HG03469 (cell line): ENCODE measurements at regions not wholly inside any gene's neighbourhood (a gene's known extent, or its start where the extent isn't known, plus 50 kb on each side); places are given as distances from the start of the nearest gene placed in this dataset.
"Not testable (repeated sequence)": the region's sequence is repeated elsewhere in the genome, so short reads cannot be mapped to it uniquely, and the experiment has no call there.

Experiments used
- ATAC-seq: cut with Tn5 transposase; IDR thresholded peaks from one replicate; pipeline ENCODE4 v1.9.1; 2021; ENCODE audit warnings: mild to moderate bottlenecking, moderate library complexity, moderate number of reproducible peaks; ENCODE audit not compliant: unreplicated experiment

DNA sequence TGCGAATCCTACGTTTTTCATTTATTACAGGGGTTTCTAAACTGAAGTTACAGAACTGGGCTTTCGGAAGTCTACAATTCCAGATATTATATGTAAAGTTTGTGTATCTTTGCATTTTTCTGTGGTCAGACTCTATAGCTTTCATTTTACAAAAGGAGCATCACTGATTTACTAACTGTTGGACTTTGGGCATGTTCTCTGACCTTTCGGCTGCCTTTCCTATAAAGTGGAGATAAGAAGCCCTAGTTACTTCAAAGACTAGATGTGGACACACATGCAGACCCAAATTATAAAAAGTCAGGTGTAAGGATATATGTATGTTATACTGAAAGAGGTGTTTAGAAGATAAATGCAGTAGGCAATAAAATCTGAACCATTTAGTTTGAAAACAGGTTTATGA, 126.6 kb upstream of the PRKCQ start:
- no peak for ATAC-seq

DNA sequence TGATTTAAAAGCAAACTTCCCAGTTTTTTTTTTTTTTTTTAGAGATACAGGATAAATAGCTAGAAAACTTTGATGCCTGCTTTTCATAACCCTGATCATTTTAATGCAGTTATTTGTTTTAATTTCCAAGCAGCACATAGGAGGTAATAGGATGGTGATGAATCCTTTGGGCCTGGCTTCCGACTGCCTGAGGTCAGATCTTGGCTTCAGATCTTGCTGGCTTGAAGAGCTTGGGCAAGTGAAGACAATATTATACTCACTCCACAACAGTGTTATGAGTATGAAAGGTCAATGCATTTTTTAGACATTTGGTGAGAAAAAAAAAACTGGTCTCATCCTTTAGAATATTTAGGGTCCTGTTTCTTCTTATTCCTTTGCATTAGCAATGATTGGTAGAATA, 124.8 kb upstream of the PRKCQ start:
- no peak for ATAC-seq

DNA sequence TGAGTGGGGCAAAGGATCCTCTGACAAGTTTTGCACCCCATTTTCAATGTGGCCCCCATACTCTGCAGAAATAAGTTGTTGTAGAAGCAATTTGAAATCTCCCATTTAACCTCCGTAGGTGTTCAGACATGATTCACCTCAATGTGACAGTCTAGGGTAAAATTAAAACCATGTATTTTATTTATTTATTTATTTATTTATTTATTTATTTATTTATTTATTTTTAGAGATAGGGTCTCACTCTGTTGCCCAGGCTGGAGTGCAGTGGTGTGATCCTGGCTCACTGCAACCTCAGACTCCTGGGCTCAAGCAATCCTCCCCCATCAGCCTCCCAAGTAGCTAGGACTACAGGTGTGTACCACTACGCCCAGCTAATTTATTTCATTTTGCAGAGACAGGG, 122.8 kb upstream of the PRKCQ start:
- ATAC-seq, result not testable (repeated sequence)

DNA sequence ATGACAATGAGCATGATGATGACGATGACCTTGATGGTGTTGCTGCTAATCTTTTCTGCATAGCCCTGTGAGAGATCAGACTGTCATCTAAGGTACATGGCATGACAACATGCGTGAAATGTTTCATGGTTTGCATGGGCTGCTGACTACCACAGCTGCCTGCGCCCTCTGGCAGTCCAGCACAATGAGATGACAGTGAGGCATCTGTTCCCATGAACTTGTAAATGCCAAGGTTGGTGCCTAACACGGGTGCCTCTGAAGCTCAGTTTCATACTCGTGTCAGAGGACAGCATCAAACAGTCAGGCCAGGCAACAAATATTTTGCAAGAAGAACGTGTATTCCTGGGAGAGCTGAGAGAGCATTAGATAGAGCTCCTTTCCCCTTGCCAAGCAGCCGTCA, 122.0 kb upstream of the PRKCQ start:
- ATAC-seq, result no peak

DNA sequence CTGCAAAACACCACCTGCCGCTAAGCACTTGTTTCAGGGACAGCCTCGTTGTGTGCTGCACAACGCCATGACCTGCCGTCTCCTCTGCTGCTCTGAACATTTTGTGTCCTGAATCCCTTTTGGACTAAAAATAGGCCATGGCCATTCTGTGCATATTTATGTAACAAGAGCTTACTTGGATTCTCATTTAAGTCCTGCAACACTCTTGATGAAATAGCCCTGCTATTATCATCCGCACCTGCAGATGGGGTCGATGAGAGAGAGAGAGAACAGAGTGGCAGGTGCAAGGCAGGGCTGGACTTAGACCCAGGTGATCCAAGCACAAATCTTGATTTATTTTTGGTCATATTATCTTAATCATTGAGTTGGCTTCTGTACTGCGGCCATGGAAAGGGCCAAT, 121.2 kb upstream of the PRKCQ start:
- ATAC-seq, result no peak

DNA sequence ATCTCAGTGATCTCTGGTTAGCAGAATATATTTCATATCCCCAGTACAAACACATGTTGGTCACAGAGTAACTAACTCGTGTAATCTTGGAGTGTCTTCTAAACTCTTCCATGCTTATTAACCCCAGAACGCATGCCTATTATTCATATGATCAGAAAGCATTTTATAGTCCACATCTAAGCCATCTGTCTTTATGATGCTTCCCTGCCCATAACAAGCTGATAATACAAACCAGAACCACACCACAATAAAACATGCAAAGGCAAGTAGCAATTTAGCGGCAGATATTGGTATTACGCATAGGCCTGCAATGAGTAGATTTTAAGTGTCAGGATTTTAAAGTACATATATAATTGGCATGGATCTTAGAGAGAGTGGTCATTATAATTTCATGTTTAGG, 120.0 kb upstream of the PRKCQ start:
- no peak for ATAC-seq

DNA sequence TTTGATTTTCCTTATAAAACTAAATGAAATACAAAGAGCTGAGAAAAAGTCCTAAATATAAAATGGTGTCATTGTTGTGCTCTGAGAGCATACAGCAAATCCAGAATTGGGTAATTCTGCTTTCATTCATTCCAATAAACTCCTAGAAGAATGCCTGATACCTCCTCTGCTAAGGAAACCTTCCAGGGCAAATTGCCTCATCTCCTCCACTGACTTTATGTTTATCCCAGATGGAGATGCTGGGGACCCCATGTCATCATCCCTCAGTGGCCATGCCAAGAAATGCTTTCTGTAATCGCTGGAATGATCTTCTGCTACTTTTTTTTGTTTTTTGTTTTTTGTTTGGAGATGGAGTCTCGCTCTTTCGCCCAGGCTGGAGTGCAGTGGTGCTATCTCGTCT, 119.3 kb upstream of the PRKCQ start:
- no peak for ATAC-seq

DNA sequence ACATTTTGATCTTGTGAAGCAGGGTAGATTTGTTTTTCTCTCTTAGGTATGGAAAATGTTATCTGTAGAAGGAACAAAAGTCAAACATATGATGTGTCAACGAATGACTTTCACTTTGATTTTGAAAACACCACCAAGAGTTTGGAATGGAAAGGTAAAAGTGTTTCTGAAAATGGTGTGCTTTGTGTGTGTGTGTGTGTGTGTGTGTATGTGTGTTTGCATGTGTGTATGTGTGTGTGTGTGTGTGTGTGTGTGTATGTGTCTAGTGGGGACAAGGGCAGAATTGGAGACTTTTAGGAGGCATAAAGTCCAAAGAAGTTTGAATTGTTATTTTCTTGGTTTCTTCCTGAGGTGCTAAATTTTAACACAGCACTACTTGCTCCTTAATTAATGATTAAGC, 115.4 kb upstream of the PRKCQ start:
- no peak for ATAC-seq

DNA sequence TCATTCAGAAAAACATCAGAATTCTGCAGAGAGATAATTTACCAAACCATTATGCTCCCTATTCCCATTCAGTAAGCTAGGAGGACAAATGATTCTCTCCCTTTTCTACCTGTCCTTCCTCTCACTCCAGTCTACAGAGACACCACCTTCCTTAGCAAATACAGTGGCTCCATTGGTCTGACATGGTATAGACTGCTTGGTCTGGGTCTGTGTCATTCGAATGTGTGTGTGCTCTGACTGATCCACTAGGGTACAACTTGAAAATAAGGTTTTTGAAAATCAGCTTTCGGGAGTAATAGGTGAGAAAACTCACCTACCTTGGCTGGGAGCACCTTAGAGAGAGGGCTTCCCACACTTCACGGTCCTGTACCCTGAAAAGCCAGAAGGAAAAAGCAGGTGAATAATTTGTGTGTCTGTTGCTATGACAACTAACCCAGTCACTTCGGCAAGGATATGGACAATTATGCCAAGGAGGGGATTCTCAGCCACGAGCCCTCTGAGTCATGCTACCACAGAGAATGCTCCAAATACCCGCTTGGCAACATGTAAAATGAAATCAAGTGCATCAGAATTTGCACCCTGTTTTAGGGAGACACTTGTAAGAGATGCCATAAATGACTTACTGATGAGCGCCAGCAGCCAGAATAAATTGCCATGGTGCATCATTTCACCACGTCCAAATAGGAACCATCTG, 114.5 kb upstream of the PRKCQ start:
- ATAC-seq, result no peak

DNA sequence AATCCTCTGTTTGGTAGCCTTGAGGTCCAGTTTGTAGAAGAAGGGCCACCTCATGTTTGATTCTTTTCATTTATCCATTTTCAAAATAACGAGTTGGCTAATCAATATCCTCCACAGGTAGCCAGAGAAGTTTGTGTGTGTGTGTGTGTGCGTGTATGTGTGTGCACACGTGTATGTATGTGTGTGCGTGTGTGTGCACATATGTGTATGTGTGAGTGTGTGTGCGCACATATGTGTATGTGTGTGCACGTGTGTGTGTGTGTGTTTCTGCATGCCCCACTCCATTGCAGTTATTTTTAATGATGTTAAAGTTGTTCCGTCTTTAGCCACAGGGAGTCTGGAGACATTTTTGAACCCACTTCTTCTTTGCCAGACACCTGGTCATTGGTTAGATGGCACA, 112.8 kb upstream of the PRKCQ start:
- no peak for ATAC-seq

DNA sequence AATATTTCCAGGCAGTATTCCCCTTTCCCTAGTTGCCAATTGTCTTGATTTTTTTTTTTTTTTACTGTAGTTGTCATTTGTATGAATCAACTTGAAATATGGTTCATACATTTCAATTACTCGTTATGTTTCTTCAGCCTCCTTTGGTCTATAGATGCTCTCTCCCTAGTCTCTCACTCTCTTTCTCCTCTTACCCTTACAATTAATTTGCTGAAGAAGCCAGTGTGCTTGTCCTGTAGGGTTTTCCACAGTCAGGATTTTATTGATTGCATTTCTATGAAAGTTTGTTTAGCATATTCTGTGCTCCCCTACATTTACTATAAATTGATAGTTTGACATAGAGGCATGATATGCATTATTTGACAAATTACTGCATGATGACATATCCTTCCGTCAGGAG, 112.0 kb upstream of the PRKCQ start:
- ATAC-seq, result no peak

DNA sequence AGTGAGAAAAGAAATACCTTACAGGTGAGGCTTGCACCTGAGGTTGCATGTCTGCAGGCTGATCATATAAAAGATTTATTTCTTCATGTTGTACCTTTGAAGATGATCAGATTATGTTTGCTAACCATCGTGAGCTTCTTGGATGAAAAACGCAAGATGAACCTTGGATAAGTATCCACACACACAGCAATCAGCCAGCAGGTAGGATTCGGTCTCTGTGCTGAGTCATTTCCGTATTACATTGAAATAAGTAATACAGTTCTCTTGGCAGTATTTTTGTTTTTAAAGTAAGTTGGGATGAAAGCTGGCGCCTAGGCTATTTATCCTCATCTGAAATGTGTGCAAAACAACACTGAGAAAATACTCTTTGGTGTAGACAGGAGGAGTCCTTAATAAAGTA, 109.0 kb upstream of the PRKCQ start:
- ATAC-seq, result no peak

DNA sequence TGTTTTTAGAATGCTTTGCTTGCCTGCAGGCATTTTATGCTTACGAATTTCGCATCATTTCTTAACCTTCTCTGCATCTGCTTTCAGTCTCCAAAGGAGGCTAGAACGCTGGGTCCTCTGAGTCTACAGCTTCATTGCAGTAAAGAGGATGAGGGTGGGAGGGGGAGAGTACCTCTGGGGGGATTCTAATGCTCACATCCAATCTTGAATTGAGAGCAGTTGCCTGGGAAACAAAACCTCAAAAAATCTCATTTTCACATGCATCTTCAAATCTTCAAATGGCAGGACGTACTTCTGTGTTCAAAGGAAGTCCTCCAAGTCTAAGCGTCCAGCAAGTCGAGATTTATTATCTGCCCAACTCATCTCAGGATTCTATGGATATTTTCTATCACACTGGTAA, 100.7 kb upstream of the PRKCQ start:
- ATAC-seq, result no peak

DNA sequence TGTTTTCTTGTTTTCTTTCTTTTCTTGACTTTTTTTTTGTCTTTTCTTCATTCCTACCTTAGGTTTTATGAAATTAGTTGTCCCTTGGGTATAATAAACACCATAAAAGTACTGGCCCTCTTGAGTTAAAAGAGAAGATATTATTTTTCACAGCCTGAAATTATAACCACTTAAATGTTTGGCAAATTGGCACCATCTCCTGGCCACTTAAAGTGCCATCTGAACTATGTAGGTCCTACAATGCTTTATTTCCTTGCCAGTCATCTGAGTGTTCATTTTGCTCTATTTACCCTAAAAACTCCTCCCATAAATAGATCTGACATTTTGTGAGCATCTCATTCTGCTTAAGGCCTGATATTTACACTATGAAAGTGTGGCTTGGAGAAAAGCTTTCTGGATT, 98.9 kb upstream of the PRKCQ start:
- no peak for ATAC-seq

DNA sequence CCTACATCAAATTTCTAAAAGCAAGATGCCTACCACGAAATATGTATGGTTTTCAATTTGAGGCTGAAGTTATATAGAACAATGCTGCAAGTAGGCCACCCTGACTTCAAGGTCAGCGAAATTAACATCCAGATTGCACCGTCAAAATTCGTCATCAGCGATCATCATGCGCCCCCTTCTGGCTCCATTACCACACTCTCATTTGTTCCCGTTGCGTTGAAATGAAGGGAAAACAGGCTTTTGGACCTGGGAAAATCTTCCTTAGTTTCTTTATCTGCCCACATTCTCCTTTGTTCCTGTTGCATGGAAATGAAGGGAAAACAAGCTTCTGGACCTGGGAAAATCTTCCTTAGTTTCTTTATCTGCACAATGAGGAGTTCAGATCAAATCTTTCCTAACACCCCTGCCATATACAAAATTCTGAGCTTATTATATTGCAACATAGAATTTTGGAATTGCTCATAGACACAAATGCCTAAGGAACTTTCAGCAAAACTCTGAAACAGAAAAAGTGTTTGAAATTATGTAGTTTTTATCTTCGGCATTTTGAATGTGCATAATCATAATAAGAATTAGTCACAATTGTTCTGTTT, 98.2 kb upstream of the PRKCQ start:
- ATAC-seq, result no peak

DNA sequence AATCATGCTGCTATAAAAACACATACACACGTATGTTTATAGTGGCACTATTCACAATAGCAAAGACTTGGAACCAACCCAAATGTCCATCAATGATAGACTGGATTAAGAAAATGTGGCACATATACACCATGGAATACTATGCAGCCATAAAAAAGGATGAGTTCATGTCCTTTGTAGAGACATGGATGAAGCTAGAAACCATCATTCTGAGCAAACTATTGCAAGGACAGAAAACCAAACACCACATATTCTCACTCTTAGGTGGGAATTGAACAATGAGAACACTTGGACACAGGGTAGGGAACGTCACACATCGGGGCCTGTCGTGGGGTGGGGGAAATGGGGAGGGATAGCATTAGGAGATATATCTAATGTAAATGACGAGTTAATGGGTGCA, 97.1 kb upstream of the PRKCQ start:
- not testable (repeated sequence) for ATAC-seq

DNA sequence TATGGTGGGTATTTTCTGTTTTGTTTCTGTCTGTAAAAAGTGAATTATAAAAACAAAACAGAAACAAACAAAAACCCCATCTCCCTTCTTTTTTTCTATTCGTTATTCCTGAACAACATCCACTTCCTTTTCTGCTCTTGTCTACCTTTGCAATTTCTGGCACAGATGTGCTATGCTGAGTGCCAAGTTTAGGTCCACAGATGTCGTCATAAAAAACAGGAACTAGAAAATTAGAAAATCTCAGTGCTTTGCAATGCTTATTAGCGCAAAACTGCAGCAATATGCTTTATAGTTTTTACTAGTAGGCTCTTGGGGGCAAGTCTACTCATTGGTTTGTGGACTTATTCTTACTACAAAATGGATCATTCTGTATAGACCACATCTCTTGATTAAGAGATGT, 94.2 kb upstream of the PRKCQ start:
- no peak for ATAC-seq

DNA sequence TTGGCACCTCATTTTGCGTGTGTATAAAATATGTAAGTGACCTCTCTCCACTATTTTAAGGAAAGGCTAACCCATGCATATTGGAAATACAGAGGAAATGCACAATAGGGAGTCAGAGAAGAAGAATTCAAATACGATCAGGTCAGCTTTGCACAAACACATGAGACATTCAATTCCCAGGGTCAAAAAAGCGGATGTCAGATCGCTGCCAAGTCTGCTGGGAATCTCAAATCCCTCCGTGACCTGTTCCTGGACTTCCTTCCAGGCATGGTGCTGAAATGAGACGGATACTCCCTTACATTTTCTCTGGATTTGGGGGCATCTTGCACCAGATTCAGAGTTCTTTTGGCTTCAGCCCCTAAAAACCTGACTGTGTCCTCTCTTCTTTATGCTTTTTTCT, 91.9 kb upstream of the PRKCQ start:
- ATAC-seq, result no peak

DNA sequence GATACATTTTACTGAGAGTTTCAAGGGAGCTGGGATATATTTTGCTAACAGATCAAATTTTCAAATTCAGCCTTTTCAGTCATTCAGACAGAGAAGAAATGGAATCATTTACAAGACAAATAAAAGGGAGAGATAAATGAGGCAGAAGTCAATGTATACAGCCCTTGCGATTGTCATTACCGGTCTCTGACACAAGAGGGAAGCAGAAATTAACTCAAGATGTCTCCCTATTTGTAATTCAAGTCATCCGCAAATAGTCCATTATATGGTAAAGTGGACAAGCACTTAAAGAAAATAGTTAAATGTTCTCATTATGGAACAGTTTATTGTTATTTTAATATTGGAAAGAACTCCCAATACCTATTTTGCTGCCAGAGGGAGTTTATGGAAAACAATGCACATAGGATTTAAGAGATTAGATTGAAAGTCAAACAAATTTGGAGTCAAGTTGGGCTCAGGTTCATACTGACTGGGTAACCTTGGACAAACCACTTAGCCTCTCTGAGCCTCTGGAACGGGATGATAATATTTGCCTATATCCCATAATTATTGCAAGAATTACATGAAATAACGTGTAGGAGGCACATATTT, 89.3 kb upstream of the PRKCQ start:
- no peak for ATAC-seq

DNA sequence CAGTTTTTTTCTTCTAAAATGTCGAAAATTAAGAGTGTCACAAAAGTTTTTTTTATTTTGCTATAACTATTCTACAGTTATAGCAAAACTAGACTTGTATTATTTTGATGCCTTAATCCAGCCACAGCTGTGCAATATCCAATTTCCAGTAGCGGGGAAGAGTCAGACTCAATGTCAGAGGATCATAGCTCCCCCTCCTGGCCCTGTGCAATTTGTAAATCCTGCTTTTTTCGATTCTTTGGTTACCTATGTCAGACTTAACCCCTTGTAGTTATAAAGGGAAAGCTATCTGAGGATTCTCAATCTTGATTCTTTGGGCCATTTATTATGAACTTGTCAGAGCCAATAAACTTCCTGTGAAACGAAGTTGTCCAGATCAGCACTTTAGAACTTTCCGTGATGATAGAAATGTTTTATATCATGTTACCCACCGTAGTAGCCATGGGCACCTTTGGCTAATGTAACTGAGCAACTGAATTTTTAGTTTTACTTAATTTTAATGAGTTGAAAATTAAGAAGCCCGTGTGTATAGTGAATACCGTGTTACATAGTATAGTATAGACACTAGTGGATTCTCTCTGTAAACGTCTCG, 87.7 kb upstream of the PRKCQ start:
- ATAC-seq, result no peak

DNA sequence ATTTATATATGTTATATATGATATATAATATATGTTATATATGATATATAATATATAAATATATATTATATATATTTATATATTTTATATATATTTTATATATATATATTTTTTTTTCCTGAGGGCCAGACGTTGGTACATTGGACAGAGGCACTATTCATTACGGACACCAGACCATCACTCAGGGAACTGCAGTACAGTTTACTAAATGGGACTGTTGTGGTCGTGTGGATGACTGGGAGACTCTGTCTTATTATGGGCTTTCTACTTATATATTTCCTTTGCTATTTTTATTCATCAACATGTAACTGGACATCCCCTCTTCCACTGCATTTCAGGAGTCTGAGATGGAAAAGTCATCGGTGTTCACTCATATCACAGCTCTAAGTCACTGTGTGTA, 87.1 kb upstream of the PRKCQ start:
- no peak for ATAC-seq

DNA sequence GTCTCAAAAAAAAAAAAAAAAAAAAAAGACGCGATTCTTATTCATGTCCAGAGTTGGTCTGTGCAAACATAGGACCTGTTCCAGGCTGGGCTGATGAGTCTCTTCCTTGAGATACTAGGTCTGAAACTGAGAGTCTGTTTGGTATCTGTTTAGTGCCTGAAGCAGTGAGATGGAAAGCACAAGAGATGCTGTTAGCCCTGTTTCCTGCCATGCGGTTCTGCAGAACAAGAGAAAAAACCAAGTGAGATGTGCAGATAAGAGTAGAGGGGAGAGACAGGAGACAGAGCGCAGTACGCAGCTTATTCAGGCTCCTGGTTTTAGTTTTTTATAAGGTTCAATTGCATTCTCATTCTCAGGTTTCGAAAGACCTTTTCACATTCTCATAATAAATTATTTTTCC, 85.8 kb upstream of the PRKCQ start:
- ATAC-seq, result no peak
